SJSA1 (cell line): ENCODE measurements at regions not wholly inside any gene's neighbourhood (a gene's known extent, or its start where the extent isn't known, plus 50 kb on each side); places are given as distances from the start of the nearest gene placed in this dataset.
"Not testable (repeated sequence)": the region's sequence is repeated elsewhere in the genome, so short reads cannot be mapped to it uniquely, and the experiment has no call there.

Source experiments
- DNase-seq, 2 experiments: peaks; one replicate each; pipeline ENCODE4 v3.0.0-alpha.2; 2015 to 2020; ENCODE audit warnings: low spot score in 2 of 2, low read depth in 1 of 2
- H3K27ac ChIP-seq: fragments of 250-450 bp; sonication (Bioruptor Pico); 2 replicates; pipeline ENCODE4 v1.5.1; 2020; ENCODE audit warnings: mild to moderate bottlenecking, moderate library complexity
- H3K27me3 ChIP-seq: fragments of 250-450 bp; sonication (Bioruptor Pico); replicated peaks from 2 replicates; pipeline ENCODE4 v1.5.1; 2020; ENCODE audit warnings: mild to moderate bottlenecking, moderate library complexity
- H3K36me3 ChIP-seq: fragments of 250-450 bp; sonication (Bioruptor Pico); 2 replicates; pipeline ENCODE4 v1.5.1; 2020; ENCODE audit warnings: mild to moderate bottlenecking
- H3K4me1 ChIP-seq: fragments of 250-450 bp; sonication (Bioruptor Pico); replicated peaks from 2 replicates; pipeline ENCODE4 v1.6.1; 2021; ENCODE audit warnings: mild to moderate bottlenecking
- H3K4me3 ChIP-seq: fragments of 250-450 bp; sonication (Bioruptor Pico); 2 replicates; pipeline ENCODE4 v1.5.1; 2020; ENCODE audit warnings: mild to moderate bottlenecking
- H3K9me3 ChIP-seq: fragments of 250-450 bp; sonication (Bioruptor Pico); replicated peaks from 2 replicates; pipeline ENCODE4 v1.5.1; 2020; ENCODE audit warnings: mild to moderate bottlenecking

DNA sequence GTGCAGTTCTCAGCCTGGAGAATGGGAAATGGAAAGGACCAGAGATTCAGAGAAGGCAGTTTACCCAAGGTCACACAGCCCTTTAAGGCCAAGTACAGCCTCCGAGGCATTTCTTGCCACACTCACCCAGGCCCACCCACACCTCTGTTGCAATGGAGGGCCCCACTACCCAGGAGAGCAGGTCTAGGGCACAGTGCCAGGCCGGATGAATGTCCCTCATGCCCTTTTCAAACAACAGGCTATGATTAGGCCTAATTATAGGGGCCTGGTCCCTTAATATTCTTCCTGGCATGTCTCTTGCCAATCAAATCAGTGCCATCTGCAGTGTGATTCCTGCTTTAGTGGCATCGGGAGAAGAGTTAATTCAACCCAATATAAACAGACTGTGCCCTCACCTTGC lies 195.3 kb downstream of the KLRB1 start:
- not testable (repeated sequence) for H3K27me3 ChIP-seq, H3K9me3 ChIP-seq, H3K4me3 ChIP-seq, H3K4me1 ChIP-seq, H3K27ac ChIP-seq, DNase-seq, H3K36me3 ChIP-seq

DNA sequence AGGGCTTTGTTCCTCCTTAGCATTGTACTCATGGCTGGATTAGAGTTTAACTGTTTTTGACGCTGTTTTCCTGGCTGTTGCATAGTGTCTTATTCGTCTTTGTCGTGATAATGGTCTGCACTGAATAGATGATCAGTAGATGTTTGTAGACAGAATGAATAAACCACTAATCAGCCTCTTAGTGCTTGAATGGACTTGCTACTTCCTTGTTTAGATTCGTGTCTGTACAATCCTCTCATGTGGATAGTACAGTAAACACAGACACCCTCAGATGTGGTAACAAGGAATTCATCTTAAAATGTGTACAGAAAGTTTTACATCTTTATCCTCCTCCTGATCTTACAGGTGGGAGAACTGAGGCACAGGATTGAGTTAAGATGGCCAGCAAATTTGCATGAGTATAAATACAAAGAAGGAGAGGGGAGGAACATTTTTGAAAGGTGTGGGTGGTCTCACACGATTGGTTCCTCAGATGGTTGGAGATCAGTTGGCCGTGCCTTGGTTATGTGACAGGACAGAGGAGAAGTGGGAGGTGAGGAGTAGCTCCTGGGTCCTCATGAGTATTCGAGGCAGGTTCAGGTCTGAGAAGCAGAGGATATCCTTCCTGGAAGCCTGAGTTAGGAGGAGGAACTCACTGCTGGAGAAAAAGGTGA lies 196.0 kb downstream of the KLRB1 start:
- DNase-seq, H3K4me1 ChIP-seq, H3K4me3 ChIP-seq, H3K9me3 ChIP-seq, H3K36me3 ChIP-seq, H3K27ac ChIP-seq, H3K27me3 ChIP-seq: not testable (repeated sequence)

DNA sequence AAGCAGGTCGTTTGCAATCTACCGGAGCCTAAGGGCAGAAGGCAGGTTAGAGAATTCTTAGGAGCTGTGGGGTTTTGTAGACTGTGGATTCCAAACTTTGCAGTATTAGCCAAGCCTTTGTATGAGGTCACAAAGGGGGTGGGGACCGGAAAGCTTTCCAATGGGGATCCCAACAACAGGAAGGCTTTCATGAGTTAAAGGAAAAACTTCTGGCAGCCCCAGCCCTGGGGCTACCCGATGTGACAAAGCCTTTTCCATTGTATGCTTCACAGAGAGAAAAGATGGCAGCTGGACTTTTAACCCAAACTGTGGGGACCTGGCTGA lies 199.2 kb upstream of the PZP start:
- not testable (repeated sequence) for H3K9me3 ChIP-seq, H3K4me1 ChIP-seq, H3K27ac ChIP-seq, H3K27me3 ChIP-seq, H3K4me3 ChIP-seq, H3K36me3 ChIP-seq, DNase-seq

DNA sequence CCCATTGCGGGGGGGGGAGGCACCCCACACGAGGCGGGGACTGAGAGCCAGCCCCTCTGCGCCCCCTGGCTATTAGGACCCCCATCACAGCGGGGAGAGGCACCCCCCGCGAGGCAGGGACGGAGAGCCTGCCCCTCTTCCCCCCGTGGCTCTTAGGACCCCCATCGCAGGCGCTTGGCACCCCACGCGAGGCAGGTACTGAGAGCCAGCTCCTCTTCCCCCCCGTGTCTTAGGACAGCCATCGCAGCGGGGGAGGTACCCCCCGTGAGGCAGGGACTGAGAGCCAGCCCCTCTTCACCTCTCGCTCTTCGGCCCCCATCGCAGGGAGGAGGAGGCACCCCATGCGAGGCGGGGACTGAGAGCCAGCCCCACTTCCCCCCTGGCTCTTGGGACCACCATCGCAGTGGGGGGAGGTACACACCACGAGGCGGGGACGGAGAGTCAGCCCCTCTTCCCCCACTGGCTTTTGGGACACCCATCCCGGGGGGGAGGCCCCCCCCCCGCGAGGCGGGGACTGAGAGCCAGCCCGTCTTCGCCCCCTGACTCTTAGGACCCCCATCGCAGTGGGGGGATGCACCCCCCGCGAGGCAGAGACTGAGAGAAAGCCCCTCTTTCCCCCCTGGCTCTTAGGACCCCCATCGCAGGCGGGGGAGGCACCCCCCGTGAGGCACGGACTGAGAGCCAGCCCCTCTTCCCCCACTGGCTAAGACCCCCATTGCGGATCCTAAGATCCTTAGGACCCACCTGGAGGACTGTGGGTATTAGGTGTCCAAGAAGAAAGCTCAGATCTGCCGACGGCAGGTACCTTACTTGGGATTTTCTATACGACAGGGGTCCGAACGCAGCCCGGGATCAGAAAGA lies 198.6 kb upstream of the PZP start:
- no peaks in the 10 kb centered on the region for H3K27me3 ChIP-seq
- H3K9me3 ChIP-seq: no peaks in the 10 kb centered on the region
- no peaks in the 10 kb centered on the region for H3K4me1 ChIP-seq
- H3K27ac ChIP-seq: no peak overlapping the region
- no peaks in the 10 kb centered on the region for H3K36me3 ChIP-seq
- DNase-seq: no peak
- H3K4me3 ChIP-seq: no peak overlapping the region

DNA sequence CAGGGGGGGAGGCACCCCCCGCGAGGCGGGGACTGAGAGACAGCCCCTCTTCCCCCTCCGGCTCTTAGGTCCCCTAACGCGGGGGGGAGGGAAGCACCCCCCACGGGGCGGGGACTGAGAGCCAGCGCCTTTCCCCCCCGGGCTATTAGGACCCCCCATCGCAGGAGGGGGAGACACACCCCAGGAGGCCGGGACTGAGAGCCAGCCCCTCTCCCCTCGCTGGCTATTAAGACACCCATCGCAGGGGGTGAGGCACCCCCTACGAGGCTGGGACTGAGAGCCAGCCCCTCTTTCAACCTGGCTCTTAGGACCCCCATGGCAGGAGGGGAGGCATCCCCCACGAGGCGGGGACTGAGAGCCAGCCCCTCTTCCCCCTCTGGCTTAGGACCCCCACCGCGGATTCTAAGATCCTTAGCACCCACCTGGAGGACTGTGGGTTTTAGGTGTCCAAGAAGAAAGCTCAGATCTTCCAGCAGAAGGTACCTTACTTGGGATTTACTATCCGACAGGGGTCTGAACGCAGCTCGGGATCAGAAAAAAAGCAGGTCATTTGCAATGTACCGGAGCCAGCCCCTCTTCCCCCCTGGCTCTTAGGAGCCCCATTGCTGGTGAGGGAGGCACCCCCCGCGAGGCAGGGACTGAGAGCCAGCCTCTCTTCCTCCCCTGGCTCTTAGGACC lies 197.8 kb upstream of the PZP start:
- Histone ChIP-seq H3K4me3 (no peak overlapping the region), H3K36me3 (no peaks in the 10 kb centered on the region), H3K9me3 (no peaks in the 10 kb centered on the region), H3K27ac (no peak overlapping the region), H3K4me1 (no peaks in the 10 kb centered on the region), H3K27me3 (no peaks in the 10 kb centered on the region)
- no peak for DNase-seq

DNA sequence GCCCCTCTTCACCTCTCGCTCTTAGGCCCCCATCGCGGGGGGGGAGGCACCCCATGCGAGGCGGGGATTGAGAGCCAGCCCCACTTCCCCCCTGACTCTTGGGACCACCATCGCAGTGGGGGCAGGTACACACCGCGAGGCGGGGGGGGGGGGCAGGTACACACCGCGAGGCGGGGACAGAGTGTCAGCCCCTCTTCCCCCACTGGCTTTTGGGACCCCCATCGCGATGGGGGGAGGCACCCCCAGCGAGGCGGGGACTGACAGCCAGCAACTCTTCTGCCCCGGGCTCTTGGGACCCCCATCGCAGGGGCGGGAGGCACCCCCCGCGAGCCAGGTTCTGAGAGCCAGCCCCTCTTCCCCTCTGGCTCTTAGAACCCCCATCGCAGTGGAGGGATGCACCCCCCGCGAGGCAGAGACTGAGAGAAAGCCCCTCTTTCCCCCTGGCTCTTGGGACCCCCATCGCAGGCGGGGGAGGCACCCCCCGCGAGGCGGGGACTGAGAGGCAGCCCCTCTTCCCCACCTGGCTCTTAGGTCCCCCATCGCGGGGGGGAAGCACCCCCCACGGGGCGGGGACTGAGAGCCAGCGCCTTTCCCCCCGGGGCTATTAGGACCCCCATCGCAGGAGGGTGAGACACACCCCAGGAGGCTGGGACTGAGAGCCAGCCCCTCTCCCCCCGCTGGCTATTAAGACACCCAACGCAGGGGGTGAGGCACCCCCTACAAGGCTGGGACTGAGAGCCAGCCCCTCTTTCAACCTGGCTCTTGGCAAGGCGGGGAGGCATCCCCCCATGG lies 196.5 kb upstream of the PZP start:
- H3K9me3 ChIP-seq: no peaks in the 10 kb centered on the region
- H3K4me1 ChIP-seq: no peaks in the 10 kb centered on the region
- H3K27me3 ChIP-seq: no peaks in the 10 kb centered on the region
- H3K27ac ChIP-seq: no peak overlapping the region
- H3K36me3 ChIP-seq: no peaks in the 10 kb centered on the region
- DNase-seq: no peak
- no peak overlapping the region for H3K4me3 ChIP-seq

DNA sequence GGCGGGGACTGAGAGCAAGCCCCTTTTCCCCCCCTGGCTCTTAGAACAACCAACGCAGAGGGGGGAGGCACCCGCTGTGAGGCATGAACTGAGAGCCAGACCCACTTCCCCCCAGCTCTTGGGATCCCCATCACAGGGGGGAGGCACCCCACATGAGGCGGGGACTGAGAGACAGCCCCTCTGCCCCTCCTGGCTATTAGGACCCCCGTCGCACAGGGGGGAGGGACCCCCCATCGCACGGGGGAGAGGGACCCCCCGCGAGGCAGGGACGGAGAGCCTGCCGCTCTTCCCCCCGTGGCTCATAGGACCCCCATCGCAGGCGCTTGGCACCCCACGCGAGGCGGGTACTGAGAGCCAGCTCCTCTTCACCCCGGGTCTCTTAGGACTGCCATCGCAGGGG lies 195.8 kb upstream of the PZP start:
- no peaks in the 10 kb centered on the region for H3K27me3 ChIP-seq
- no peaks in the 10 kb centered on the region for H3K4me1 ChIP-seq
- no peak overlapping the region for H3K4me3 ChIP-seq
- no peak overlapping the region for H3K27ac ChIP-seq
- DNase-seq: no peak
- no peaks in the 10 kb centered on the region for H3K36me3 ChIP-seq
- H3K9me3 ChIP-seq: no peaks in the 10 kb centered on the region

DNA sequence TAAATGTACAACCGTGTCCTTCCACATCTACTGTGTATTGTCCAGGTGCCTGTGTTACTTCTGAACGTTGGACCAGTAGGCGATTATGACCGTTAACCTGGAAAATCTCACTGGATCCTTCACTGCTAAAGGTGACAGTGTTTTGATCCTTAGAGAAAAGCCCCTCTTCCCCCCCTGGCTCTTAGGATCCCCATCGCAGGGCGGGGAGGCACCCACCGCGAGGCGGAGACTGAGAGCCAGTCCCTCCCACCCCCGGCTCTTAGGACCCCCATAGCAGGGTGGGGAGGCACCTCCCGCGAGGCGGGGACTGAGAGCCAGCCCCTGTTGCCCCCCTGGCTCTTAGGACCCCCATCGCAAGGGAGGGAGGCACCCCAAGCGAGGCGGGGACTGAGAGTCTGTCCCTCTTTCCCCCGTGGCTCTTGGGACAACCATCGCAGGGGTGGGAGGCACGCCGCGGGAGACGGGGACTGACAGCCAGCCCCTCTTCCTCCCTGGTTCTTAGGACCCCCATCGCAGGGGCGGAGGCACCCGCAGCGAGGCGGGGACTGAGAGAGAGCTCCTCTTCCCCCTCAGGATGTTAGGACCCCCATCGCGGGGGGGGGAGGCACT lies 194.3 kb upstream of the PZP start:
- H3K4me3 ChIP-seq, H3K27me3 ChIP-seq, DNase-seq, H3K9me3 ChIP-seq, H3K4me1 ChIP-seq, H3K27ac ChIP-seq, H3K36me3 ChIP-seq: not testable (repeated sequence)

DNA sequence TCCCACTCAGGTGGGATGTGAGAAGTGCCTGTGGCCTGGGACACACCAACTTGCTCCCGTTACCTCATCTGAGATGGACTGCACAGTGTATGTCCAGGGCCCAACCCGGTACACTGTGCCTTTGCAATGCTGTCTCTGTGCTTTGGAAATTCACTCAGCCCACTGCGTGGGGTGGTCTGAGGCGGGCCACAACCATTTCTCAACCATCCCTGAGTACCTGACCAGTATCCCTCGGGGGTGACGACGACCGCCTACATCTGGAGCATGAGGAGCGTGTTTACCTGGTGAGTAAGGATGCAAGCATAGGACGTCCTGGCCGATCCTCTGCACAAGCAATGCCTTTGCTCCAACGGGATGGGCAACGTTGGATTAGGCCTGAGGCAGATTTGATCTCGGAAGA lies 188.2 kb upstream of the PZP start:
- not testable (repeated sequence) for H3K9me3 ChIP-seq, H3K27me3 ChIP-seq, H3K36me3 ChIP-seq, DNase-seq, H3K4me1 ChIP-seq, H3K4me3 ChIP-seq, H3K27ac ChIP-seq

DNA sequence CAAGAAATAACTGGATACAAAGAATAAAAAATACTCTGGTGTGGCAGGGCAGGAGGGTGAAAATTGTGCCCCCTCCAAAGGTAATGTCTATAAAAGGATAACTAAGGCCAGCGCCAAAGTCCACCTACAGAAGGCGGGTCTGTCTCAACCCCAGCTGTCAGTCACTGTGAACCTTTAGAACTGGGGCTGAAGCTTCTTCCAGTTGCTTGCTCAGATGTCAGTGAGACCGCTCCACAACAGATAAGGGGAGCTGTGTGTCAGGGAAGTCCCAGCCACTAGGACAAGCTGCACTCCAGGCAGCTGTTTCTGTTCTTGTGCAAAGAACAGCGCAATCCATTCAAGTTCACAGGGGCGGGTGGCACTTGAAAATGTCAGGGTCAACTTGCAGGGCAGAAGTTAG lies 187.0 kb upstream of the PZP start:
- H3K27me3 ChIP-seq, DNase-seq, H3K9me3 ChIP-seq, H3K27ac ChIP-seq, H3K36me3 ChIP-seq, H3K4me3 ChIP-seq, H3K4me1 ChIP-seq: not testable (repeated sequence)

DNA sequence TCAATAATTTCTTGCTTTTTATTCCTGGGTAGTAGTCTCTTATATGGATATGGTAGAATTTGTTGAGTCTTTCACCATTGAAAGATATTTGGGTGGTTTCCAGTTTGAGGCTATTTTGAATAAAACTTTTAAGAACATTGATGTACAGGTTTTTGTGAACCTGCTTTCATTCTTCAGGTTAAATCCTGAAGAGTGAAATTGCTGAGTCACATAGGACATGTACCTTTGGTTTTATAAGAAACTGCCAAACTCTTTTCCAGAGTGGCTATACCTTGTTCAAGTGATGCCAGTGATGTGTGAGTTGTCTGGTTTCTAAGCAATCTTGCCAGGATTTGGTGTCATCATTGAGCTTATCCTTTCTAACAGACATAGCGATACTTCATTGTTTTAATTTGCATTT lies 184.6 kb upstream of the PZP start:
- no peak overlapping the region for H3K4me3 ChIP-seq
- no peaks in the 10 kb centered on the region for H3K36me3 ChIP-seq
- H3K9me3 ChIP-seq: no peaks in the 10 kb centered on the region
- DNase-seq: no peak
- peaks cover 12% of the 10 kb centered on the region for H3K27me3 ChIP-seq
- H3K27ac ChIP-seq: no peak overlapping the region
- H3K4me1 ChIP-seq: no peaks in the 10 kb centered on the region

DNA sequence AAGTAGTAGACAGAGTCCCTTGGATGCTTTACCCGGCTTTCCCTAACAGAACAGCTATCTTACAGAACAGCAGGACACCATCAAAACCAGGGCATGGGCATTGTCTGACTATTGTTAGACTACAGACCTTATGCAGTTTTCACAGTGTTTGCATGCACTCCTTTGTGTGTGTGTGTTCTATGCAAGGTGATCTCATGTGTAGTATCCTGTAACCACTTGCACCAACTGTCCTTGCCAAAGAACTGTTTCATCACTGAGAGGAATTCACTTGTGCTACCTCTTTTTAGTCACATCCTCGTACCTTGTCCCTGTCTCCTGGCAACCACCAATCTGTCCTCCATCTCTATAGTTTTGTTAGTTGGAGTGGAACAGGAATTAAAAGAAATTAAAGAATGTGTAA lies 183.6 kb upstream of the PZP start:
- Histone ChIP-seq H3K4me1 (no peaks in the 10 kb centered on the region), H3K36me3 (no peaks in the 10 kb centered on the region), H3K4me3 (no peak overlapping the region), H3K27me3 (peaks cover 12% of the 10 kb centered on the region), H3K27ac (no peak overlapping the region), H3K9me3 (no peaks in the 10 kb centered on the region)
- DNase-seq: no peak

DNA sequence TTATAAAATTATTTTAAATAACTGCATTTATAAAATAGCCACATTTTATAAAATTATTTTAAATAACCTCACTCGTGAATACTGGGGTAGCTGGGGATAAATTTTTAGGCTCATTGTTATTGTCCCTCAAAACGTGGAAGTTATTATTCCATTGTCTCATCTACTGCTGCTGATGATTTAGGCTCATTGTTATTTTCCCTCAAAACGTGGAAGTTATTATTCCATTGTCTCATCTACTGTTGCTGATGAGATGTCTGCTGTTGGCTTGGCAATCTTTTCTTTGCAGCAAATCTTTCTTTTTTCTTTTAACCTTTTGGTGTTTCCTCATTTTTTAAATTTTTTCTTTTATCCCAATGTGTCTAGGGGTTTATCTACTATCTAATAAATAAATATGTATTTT lies 182.6 kb upstream of the PZP start:
- no peaks in the 10 kb centered on the region for H3K4me1 ChIP-seq
- no peak for DNase-seq
- H3K27me3 ChIP-seq: peaks cover 12% of the 10 kb centered on the region
- no peak overlapping the region for H3K27ac ChIP-seq
- H3K4me3 ChIP-seq: no peak overlapping the region
- no peaks in the 10 kb centered on the region for H3K36me3 ChIP-seq
- no peaks in the 10 kb centered on the region for H3K9me3 ChIP-seq
